ENCODE measurements at regions not wholly inside any gene's neighbourhood (a gene's known extent, or its start where the extent isn't known, plus 50 kb on each side); places are given as distances from the start of the nearest gene placed in this dataset.
"Not testable (repeated sequence)": the region's sequence is repeated elsewhere in the genome, so short reads cannot be mapped to it uniquely, and the experiment has no call there.

DNA sequence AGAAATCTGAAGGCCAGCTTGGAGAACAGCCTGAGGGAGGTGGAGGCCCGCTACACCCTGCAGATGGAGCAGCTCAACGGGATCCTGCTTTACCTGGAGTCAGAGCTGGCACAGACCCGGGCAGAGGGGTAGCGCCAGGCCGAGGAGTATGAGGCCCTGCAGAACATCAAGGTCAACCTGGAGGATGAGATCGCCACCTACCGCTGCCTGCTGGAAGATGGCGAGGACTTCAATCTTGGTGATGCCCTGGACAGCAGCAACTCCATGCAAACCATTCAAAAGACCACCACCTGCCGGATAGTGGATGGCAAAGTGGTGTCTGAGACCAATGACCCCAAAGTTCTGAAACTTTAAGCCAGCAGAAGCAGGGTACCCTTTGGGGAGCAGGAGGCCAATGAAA lies 318.4 kb downstream of the ZFHX3 start:
- not testable (repeated sequence) for DNase-seq

DNA sequence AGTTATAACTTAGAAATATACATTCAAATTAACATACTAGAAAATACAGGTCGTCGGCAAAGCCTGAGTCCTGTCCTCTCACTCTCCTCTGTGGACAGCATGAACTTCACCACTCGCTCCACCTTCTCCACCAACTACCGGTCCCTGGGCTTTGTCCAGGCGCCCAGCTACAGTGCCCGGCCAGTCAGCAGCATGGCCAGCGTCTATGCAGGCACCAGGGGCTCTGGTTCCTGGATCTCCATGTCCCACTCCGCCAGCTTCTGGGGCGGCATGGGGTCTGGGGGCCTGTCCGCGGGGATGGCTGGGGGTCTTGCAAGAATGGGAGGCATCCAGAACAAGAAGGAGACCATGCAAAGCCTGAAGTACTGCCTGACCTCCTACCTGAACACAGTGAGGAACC lies 319.4 kb downstream of the ZFHX3 start:
- no peak for DNase-seq

GRCh38 chr16:72727565-72727964 lies 320.4 kb downstream of the ZFHX3 start:
- DNase-seq: no peak

DNA sequence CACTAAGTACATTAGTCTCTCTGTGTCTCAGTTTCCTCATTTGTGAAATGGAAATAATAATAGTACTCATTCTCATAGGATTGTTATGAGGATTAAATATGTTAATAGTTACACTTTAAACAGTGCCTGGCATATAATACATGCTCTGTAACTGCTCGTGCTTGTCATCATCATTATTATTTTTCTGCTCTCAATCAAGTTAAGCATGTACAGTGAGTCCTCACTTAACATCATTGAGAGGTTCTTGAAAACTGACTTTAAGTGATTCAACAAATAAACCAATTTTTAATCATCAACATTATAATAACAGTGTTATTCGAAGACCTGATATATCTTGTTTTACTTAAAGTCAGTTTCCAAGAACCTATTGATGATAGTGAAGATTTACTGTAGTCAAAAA lies 322.3 kb downstream of the ZFHX3 start:
- DNase-seq: no peak

- no peak for DNase-seq
Observed at GRCh38 chr16:72723781-72724180, 324.1 kb downstream of the ZFHX3 start.

DNA sequence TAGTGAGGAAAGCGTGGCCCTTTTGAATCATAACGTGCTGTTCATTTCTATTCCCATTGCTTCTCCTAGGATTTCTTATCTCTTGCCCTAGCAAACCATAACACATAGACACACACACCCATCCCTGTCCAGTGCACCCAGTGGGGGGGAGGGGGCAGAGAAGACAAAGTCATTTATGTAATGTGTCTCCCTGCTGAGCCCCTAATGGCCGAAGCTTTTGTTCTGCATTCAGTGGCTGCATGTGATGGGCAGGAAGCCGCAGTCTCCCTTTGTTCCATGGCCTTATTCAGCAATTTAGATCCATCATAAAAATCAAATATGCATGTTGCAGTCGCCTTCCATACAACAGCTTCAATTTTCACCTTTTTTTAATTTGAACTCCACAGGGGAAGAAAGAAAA lies 325.4 kb downstream of the ZFHX3 start:
- DNase-seq: no peak

GRCh38 chr16:72721981-72722380 lies 325.9 kb downstream of the ZFHX3 start:
- DNase-seq: no peak

GRCh38 chr16:72715267-72715666 lies 332.7 kb downstream of the ZFHX3 start:
- DNase-seq: no peak

DNA sequence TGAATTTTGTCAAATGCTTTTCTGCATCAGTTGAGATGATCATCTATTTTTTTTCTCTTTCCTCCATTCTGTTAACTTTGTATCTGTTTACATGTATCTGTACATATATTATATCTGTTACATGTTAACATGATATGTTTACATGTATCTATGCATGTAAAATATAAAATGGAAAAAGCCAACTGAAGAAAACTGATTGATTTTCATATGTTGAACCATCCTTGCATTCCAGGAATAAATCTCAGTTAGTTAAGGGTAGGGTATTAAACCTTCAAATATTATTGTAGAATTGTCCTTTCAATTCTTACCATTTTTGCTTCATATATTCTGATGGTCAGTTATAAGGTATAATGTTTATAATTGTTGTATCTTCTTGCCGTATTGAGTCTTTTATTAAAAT lies 336.1 kb downstream of the ZFHX3 start:
- DNase-seq: no peak

- DNase-seq: no peak
Observed at GRCh38 chr16:72705801-72706200, 342.1 kb downstream of the ZFHX3 start.

DNA sequence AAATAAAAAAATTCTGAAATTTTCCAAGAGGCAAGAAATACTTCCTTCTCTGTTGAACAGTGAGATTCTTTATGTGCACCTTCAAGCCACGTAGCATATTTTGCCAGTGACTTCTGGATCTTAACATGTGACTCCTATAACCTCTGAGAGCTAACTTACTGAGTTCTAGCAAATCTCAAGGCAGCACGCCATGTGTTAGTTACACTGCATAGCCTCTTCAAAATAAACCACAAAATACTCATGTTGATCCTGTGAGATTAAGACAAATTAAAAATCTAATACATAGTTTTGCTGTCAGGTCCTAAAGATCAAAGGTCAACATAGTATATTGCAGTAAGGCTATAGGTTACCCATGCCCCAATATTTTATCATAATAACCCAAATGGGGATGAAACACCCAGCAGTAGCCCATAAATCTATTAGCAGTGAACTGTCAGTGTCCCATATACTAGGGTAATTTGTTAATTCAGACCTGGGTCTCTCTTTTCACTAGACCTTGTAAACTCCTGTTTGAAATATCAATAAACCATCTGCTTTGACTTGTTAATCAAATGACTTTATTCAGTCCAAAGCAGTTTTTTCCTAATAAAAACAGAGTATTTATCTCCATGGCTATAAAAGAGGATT lies 343.1 kb downstream of the ZFHX3 start:
- no peak for DNase-seq

DNA sequence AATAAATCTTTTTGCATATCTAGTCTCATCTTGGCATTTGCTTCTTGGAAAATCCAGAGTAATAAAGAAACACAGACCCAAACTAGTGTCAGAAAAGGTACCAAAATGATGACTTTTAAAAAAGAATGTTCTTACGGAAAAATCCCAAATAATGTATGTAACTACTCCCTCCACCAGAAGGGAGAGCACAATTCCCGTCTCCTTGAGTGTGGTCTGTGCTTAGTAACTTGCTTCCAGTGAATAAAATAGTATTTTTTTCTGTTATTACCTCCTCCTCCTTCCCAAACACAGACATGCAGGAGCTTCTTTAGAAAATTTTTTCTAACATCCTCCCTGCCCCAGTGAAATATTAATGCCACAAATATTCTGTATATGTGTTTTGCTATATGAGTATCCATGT lies 358.1 kb downstream of the ZFHX3 start:
- DNase-seq: no peak

GRCh38 chr16:72680732-72681131 lies 367.2 kb downstream of the ZFHX3 start:
- no peak for DNase-seq

GRCh38 chr16:72679856-72680255 lies 368.1 kb downstream of the ZFHX3 start:
- no peak for DNase-seq

DNA sequence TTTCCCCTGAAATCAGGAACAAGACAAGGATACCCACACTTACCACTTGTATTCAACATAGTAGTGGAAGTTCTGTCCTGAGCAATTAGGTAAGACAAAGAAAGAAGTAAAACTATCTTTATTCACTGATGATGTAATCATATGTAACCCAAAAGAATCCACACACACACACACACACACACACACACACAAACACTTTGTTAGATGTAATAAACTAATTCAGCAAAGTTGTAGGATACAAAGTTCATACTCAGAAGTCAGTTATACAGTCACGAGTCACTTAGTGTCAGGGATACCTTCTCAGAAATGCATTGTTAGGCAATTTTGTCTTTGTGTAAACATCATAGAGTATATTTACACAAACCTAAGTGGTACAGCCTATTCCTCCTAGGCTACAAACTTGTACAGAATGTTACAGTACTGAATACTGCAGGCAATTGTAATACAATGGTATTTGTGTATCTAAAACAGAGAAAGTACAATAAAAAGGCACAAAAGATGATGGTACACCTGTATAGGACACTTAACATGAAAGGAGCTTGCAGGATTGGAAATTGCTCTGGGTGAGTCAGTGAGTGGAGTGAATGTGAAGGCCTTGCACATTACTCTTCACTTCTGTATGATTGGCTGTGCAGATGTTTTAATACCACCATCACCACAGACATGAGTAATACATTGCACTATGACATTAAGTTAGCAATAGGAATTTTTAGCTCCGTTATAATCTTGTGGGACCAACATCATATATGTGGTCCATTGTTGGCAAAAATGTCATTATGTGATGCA lies 370.1 kb downstream of the ZFHX3 start:
- DNase-seq: no peak

DNA sequence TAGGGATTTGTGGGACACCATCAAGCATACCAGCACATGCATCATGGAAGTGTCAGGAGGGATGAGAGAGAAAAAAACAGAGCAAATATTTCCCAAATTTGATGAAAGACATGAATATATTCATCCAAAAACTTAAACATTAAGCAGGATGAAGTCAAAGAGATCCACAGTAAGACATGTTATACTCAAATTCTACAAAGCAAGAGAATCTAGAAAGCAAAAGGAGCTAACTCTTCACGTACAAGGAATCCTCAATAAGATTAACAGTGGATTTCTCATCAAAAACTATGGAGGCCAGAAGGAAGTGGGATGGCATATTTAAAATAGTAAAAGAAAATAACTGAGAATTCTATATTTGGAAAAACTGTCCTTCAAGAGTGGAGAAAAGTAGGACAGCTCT lies 374.8 kb downstream of the ZFHX3 start:
- no peak for DNase-seq

DNA sequence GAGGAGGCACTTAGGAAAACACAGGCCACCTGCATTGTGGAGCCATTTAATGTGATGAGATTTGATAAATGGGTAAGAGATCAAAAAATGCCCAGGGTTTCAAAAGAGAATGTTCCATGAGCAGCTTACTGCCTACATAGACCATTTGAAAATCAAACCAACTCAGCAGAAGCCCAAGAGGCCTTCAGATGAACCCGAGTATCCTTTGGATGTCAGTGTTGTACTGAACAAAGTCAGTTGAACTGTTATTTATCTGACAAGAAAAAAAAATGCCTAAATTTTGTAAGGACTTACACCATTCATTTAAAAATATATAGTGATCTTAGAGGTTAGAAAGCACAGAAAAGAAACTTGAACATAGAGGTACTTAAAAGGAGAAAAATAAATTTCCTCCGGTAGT lies 381.7 kb downstream of the ZFHX3 start:
- DNase-seq: peak; percentile 12

DNA sequence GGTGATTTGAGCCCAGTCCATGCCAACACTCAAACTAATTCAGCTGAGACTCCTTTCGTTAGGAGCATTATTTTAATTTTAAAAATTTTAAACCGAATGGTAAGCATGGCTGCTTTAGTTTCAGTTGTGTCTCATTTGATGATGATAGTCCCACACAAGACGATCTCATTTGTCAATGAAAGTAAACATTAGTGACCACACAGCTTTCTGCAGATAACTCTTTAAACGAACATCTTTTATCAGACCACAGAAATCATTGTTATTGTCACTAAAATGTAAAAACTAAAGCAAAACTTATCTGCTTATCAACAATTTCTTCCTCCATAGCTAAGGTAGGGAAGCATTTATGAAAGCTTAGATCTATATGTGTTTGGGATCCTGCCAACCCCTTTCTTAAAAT lies 382.2 kb downstream of the ZFHX3 start:
- peak; percentile 7 for DNase-seq

DNA sequence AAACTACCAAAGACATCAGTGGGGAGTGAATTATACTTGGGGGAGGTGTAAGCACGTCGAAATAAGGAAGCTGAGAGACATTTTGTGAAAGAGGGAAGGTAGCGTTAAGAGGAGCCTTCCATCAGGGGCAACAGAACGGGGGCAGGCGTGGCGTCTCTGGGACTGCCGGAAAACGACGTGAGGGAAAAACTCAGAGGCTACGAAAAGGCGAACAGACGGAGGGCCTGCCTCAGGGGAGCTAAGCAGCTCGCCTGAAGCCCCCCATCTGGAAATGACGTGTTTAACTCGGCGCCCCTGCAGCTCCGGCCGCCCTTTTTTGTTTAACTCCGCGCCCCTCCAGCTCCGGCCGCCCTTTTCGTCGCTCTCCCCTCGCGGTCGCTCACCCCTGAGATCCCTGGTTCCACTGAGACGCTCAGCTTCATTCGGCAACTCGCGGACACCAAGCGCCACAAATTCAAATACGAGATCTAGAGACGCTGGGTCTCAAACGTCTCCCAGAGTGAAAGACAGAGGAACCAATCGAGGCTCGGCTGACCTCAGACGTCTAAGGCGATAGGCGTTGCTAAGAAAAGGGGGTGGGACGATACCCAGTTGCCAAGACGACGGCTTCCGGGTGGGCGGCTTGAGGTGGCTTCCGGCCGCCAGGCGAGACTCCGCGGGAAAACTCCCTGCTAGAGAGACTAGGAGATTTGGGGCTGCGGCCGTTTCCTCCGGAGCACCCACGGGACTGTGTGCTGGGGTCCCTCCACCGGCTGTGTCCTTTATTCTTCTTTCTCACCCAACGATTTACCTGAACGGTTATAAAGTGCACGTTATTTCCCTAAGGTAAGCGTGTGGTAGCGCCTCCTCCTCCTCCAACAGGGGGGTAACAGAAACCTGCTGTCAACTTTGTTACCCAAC lies 383.2 kb downstream of the ZFHX3 start:
- peak; percentile 96 for DNase-seq

DNA sequence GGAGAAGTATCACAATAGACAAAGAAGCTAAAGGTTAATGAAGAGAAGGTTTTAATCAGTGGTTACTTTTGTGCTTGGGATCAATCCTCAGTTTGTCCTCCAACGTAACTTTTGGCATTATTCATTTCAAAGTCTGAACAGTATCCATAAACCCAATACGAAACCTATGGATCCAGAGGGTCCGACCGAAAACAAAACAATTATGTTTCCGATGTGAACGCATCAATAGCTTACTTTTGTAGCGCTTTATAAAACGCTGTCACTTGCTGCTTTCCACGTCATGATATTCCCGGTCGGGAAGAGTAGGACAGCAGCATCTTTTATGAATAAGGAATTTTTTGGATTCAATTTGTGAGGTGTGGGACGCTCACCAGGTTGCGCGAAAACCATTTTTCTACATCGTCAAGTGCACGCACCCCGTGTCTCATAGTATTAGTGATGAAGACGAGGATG lies 383.8 kb downstream of the ZFHX3 start:
- DNase-seq: peak; percentile 0

GRCh38 chr16:72658888-72659717 lies 388.8 kb downstream of the ZFHX3 start:
- no peak for DNase-seq

DNA sequence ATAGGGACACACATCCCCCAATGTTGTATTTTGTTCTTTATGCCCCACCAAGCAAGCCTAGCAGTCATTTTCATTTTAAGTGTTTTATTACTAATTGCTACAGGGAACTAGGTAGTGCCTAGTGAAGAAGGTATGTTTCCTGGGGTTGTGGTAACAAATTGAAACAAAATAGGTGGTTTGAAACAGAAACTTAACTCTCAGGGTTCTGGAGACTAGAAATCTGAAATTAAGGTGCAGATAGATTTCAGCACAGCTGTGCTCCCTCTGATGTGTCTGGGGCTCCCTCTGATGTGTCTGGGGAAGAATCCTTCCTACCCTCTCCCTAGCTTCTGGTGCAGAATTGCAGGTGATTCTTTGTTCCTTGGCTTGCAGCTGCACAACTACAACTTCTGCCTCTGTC lies 390.1 kb downstream of the ZFHX3 start:
- no peak for DNase-seq

- DNase-seq: no peak
Observed at GRCh38 chr16:72657164-72657563, 390.8 kb downstream of the ZFHX3 start.

Measured in CD4-positive, alpha-beta T cell treated with Interleukin-17A for 1 hour (primary cell).